Esophagus muscularis mucosa (tissue), 4 donors: ENCODE measurements at regions not wholly inside any gene's neighbourhood (a gene's known extent, or its start where the extent isn't known, plus 50 kb on each side); places are given as distances from the start of the nearest gene placed in this dataset.

Experiments used
- CTCF ChIP-seq, 3 experiments: fragments of 200-600 bp in 2 of 3; fragments of 450-650 bp in 1 of 3; sonication (generic) in 2 of 3; IDR thresholded peaks; one replicate each; pipeline ENCODE4 v1.5.1; 2017 to 2019; ENCODE audit warnings: antibody characterized with exemption in 3 of 3, mild to moderate bottlenecking in 2 of 3, moderate library complexity in 1 of 3
- EP300 ChIP-seq: sonication (generic); formaldehyde crosslinking; IDR thresholded peaks from one replicate; pipeline ENCODE4 v1.6.1; 2017; ENCODE audit warnings: antibody characterized with exemption
- POLR2A ChIP-seq: fragments of 450-650 bp; IDR thresholded peaks from one replicate; pipeline ENCODE4 v1.6.1; 2017; ENCODE audit warnings: antibody characterized with exemption, moderate library complexity, mild to moderate bottlenecking, low read depth
- POLR2AphosphoS5 ChIP-seq, 2 donors: sonication (generic); formaldehyde crosslinking; IDR thresholded peaks; one replicate each; pipeline ENCODE4 v1.6.1; 2017; ENCODE audit warnings: antibody characterized with exemption in 2 of 2

- TF ChIP-seq POLR2A = no peak
- TF ChIP-seq POLR2AphosphoS5 (IDR thresholded peaks at IDR 0.05) = no peak
- no peak for TF ChIP-seq CTCF (IDR thresholded peaks at IDR 0.05)
- TF ChIP-seq EP300 = no peak
Observed at GRCh38 chr20:19017104-19017690, 195.2 kb upstream of the SLC24A3 start.
